ENCODE measurements at regions not wholly inside any gene's neighbourhood (a gene's known extent, or its start where the extent isn't known, plus 50 kb on each side); places are given as distances from the start of the nearest gene placed in this dataset.

GRCh38 chr6:14987490-14987889, 258.4 kb upstream of the JARID2 start:
- H3K9me3 ChIP-seq, result no peaks in the 10 kb centered on the region
- H3K27ac ChIP-seq, result no peak overlapping the region
- no peak for DNase-seq (ENCODE audit: low spot score in 2 of 2)
- H3K4me3 ChIP-seq, result no peak overlapping the region
- H3K4me1 ChIP-seq, result no peaks in the 10 kb centered on the region
- H3K36me3 ChIP-seq, result no peaks in the 10 kb centered on the region
- intact Hi-C loops (cut with DNase I), result no loop called here
- TF ChIP-seq CTCF (IDR thresholded peaks at IDR 0.05), result no peak
- H3K27me3 ChIP-seq, result no peaks in the 10 kb centered on the region

DNA sequence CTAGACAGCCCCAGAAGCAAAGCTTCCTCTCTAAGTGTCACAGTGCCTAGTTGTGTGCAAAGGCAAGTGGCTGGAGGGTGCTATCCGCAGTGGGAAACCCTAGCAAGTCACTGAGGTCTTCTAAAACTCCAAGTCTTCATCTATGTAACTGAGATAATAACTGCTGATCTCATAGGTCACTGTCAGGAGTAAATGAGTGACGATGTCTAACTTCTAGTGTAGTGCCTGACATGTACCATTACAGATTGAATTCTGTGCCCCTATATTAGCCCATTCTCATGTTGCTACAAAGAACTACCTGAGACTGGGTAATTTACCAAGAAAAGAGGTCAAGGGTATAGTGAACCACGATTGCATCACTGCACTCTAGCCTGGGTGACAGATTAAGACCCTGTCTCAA, 253.5 kb upstream of the JARID2 start:
- Histone ChIP-seq H3K4me3 (no peak overlapping the region), H3K36me3 (no peaks in the 10 kb centered on the region), H3K27ac (no peak overlapping the region), H3K27me3 (no peaks in the 10 kb centered on the region), H3K9me3 (no peaks in the 10 kb centered on the region), H3K4me1 (no peaks in the 10 kb centered on the region)
- TF ChIP-seq CTCF (IDR thresholded peaks at IDR 0.05), result no peak
- DNase-seq (ENCODE audit: low spot score in 2 of 2), result no peak
- intact Hi-C loops (cut with DNase I), result no loop called here

- no peak for TF ChIP-seq CTCF (IDR thresholded peaks at IDR 0.05)
- Histone ChIP-seq H3K9me3 (no peaks in the 10 kb centered on the region), H3K4me1 (no peaks in the 10 kb centered on the region), H3K36me3 (no peaks in the 10 kb centered on the region), H3K27ac (no peak overlapping the region), H3K27me3 (no peaks in the 10 kb centered on the region), H3K4me3 (no peak overlapping the region)
- DNase-seq (ENCODE audit: low spot score in 2 of 2), result no peak
- intact Hi-C loops (cut with DNase I), result no loop called here
Measured at GRCh38 chr6:14995208-14995607, 250.7 kb upstream of the JARID2 start.

DNA sequence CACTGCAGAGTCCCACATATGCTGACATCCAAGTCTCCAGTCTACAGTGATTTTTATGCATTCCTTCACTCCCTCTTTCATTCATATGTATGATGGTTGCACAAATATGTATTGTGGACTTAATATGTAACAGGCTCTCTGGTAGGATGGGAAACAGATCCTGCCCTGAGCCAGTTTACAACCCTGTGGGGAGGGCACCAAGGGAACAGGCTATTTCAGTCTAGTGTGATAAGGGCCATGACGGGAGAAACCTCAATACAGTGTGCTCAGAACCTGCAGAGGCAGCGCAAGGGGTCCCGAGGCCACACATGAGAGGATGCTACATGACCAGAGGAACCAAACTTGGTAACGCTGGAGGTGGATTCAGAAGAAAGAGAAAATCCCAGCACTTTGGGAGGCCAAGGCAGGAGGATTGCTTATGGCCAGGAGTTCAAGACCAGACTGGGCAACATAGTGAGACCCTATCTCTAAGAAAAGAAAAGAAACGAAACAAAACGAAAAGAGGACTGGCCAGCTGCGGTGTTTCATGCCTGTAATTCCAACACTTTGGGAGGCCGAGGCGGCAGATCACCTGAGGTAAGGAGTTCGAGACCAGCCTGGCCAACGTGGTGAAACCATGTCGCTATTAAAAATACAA, 249.8 kb upstream of the JARID2 start:
- TF ChIP-seq CTCF (IDR thresholded peaks at IDR 0.05), result no peak
- no peak overlapping the region for H3K4me3 ChIP-seq
- no peaks in the 10 kb centered on the region for H3K4me1 ChIP-seq
- DNase-seq (ENCODE audit: low spot score in 2 of 2), result no peak
- H3K27ac ChIP-seq, result no peak overlapping the region
- H3K36me3 ChIP-seq, result no peaks in the 10 kb centered on the region
- H3K9me3 ChIP-seq, result no peaks in the 10 kb centered on the region
- H3K27me3 ChIP-seq, result no peaks in the 10 kb centered on the region
- intact Hi-C loops (cut with DNase I), result no loop called here

- H3K4me1 ChIP-seq, result no peaks in the 10 kb centered on the region
- no peaks in the 10 kb centered on the region for H3K9me3 ChIP-seq
- no peak overlapping the region for H3K4me3 ChIP-seq
- no peak for DNase-seq (ENCODE audit: low spot score in 2 of 2)
- TF ChIP-seq CTCF (IDR thresholded peaks at IDR 0.05), result no peak
- intact Hi-C loops (cut with DNase I), result no loop called here
- no peaks in the 10 kb centered on the region for H3K27me3 ChIP-seq
- H3K36me3 ChIP-seq, result no peaks in the 10 kb centered on the region
- H3K27ac ChIP-seq, result no peak overlapping the region
Measured at GRCh38 chr6:14996892-14997291, 249.0 kb upstream of the JARID2 start.

DNA sequence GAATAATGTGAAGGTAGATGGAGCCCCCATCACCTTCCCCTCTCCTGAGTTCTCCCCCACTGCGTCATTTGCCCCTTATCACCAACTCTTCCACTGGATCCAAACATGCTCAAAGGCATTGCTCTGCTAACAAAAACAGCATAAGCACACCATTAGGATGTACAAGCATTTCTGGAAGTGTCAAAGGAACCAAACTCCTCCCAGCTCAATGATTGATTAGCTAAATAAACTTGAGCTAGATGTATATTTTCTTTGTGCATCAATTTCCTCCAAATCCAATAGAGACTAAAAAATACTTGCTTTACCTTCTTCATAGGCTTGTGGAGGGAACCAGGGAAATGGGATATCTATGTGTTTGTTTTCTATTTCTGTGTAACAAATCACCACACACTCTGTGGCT, 248.4 kb upstream of the JARID2 start:
- H3K36me3 ChIP-seq, result no peaks in the 10 kb centered on the region
- DNase-seq (ENCODE audit: low spot score in 2 of 2), result no peak
- no peaks in the 10 kb centered on the region for H3K27me3 ChIP-seq
- no peaks in the 10 kb centered on the region for H3K4me1 ChIP-seq
- no peak overlapping the region for H3K4me3 ChIP-seq
- no peak for TF ChIP-seq CTCF (IDR thresholded peaks at IDR 0.05)
- H3K9me3 ChIP-seq, result no peaks in the 10 kb centered on the region
- intact Hi-C loops (cut with DNase I), result no loop called here
- no peak overlapping the region for H3K27ac ChIP-seq
